H9 (cell line): ENCODE measurements at regions not wholly inside any gene's neighbourhood (a gene's known extent, or its start where the extent isn't known, plus 50 kb on each side); places are given as distances from the start of the nearest gene placed in this dataset.

Experiments used
- DNase-seq: peaks from one replicate; pipeline ENCODE4 v3.0.0-alpha.2; 2017
- H2AFZ ChIP-seq: one replicate; pipeline ENCODE4 v1.6.1; 2013; ENCODE audit warnings: mild to moderate bottlenecking, low read length, control low read depth, moderate library complexity
- H2AK5ac ChIP-seq: 2 replicates; pipeline ENCODE4 v1.6.1; 2013; ENCODE audit warnings: low read length, control low read depth, mixed read lengths; ENCODE audit not compliant: insufficient read length
- H2BK120ac ChIP-seq: one replicate; pipeline ENCODE4 v1.6.1; 2013; ENCODE audit warnings: low read depth, mild to moderate bottlenecking, low read length, control low read depth, inconsistent platforms; ENCODE audit not compliant: poor library complexity, severe bottlenecking
- H2BK12ac ChIP-seq: 2 replicates; pipeline ENCODE4 v1.6.1; 2013; ENCODE audit warnings: low read length, control low read depth, mixed read lengths, low read depth; ENCODE audit not compliant: insufficient read length
- H2BK15ac ChIP-seq: 2 replicates; pipeline ENCODE4 v1.6.1; 2013; ENCODE audit warnings: low read depth, low read length, control low read depth
- H2BK20ac ChIP-seq: one replicate; pipeline ENCODE4 v1.6.1; 2013; ENCODE audit warnings: low read depth, mild to moderate bottlenecking, low read length, control low read depth, inconsistent platforms; ENCODE audit not compliant: poor library complexity, severe bottlenecking
- H2BK5ac ChIP-seq: 2 replicates; pipeline ENCODE4 v1.6.1; 2013; ENCODE audit warnings: low read length, control low read depth, mixed read lengths; ENCODE audit not compliant: insufficient read length
- H3K14ac ChIP-seq: 2 replicates; pipeline ENCODE4 v1.6.1; 2013; ENCODE audit warnings: low read length, control low read depth; ENCODE audit not compliant: insufficient read depth
- H3K18ac ChIP-seq: 2 replicates; pipeline ENCODE4 v1.6.1; 2013; ENCODE audit warnings: low read depth, mild to moderate bottlenecking, mixed read lengths, low read length, control low read depth; ENCODE audit not compliant: insufficient read length
- H3K23ac ChIP-seq: 2 replicates; pipeline ENCODE4 v1.6.1; 2013; ENCODE audit warnings: low read length, control low read depth, mixed read lengths, low read depth; ENCODE audit not compliant: insufficient read length
- H3K23me2 ChIP-seq: 2 replicates; pipeline ENCODE4 v1.6.1; 2013; ENCODE audit warnings: low read depth, mild to moderate bottlenecking, mixed read lengths, low read length, control low read depth; ENCODE audit not compliant: insufficient read length, poor library complexity, severe bottlenecking
- H3K27ac ChIP-seq: 2 replicates; pipeline ENCODE4 v1.5.1; 2013; ENCODE audit warnings: low read length, control low read depth, mixed read lengths, low read depth; ENCODE audit not compliant: insufficient read length
- H3K27me3 ChIP-seq: 2 replicates; pipeline ENCODE4 v1.6.1; 2013; ENCODE audit warnings: low read length, control low read depth, inconsistent platforms; ENCODE audit not compliant: insufficient read depth
- H3K4ac ChIP-seq: 2 replicates; pipeline ENCODE4 v1.6.1; 2013; ENCODE audit warnings: low read depth, mild to moderate bottlenecking, control low read depth, inconsistent platforms, low read length, moderate library complexity
- H3K4me1 ChIP-seq: 2 replicates; pipeline ENCODE4 v1.6.1; 2013; ENCODE audit warnings: low read length, control low read depth, inconsistent platforms; ENCODE audit not compliant: insufficient read depth
- H3K4me2 ChIP-seq: 2 replicates; pipeline ENCODE4 v1.6.1; 2013; ENCODE audit warnings: low read length, control low read depth, mixed read lengths; ENCODE audit not compliant: insufficient read length, insufficient read depth
- H3K56ac ChIP-seq: 2 replicates; pipeline ENCODE4 v1.6.1; 2013; ENCODE audit warnings: low read depth, mild to moderate bottlenecking, mixed read lengths, low read length, control low read depth; ENCODE audit not compliant: insufficient read length
- H3K79me1 ChIP-seq: 2 replicates; pipeline ENCODE4 v1.6.1; 2013; ENCODE audit warnings: low read depth, mild to moderate bottlenecking, moderate library complexity, low read length, control low read depth, inconsistent platforms; ENCODE audit not compliant: insufficient read depth, poor library complexity, severe bottlenecking
- H3K79me2 ChIP-seq: 2 replicates; pipeline ENCODE4 v1.6.1; 2013; ENCODE audit warnings: low read length, control low read depth, inconsistent platforms; ENCODE audit not compliant: insufficient read depth
- H3K9ac ChIP-seq: 2 replicates; pipeline ENCODE4 v1.6.1; 2013; ENCODE audit warnings: low read length, control low read depth, mixed read lengths; ENCODE audit not compliant: insufficient read length; ENCODE audit errors: extremely low read depth
- H3K9me3 ChIP-seq: one replicate; pipeline ENCODE4 v1.6.1; 2013; ENCODE audit warnings: low read depth, low read length, inconsistent platforms; ENCODE audit not compliant: control insufficient read depth
- H3T11ph ChIP-seq: one replicate; pipeline ENCODE4 v1.6.1; 2013; ENCODE audit warnings: mild to moderate bottlenecking, low read length, control low read depth, inconsistent platforms
- H4K20me1 ChIP-seq: one replicate; pipeline ENCODE4 v1.6.1; 2013; ENCODE audit not compliant: control insufficient read depth, insufficient read length, insufficient read depth
- H4K5ac ChIP-seq: 2 replicates; pipeline ENCODE4 v1.6.1; 2013; ENCODE audit warnings: low read depth, mild to moderate bottlenecking, mixed read lengths, low read length, control low read depth; ENCODE audit not compliant: insufficient read length
- H4K8ac ChIP-seq: replicated peaks from 2 replicates; pipeline ENCODE4 v1.6.1; 2013; ENCODE audit warnings: low read length, control low read depth, mixed read lengths, low read depth; ENCODE audit not compliant: insufficient read length
- H4K91ac ChIP-seq: 2 replicates; pipeline ENCODE4 v1.6.1; 2013; ENCODE audit warnings: low read depth, mild to moderate bottlenecking, moderate library complexity, mixed read lengths, low read length, control low read depth; ENCODE audit not compliant: insufficient read length
- H3K27ac Mint-ChIP-seq, 3 experiments: 2 replicates in 2 of 3; 3 replicates in 1 of 3; pipeline ENCODE4 v1.8.0; 2020 to 2021; ENCODE audit warnings: mixed read lengths in 3 of 3, mild to moderate bottlenecking in 1 of 3, moderate library complexity in 1 of 3
- H3K27me3 Mint-ChIP-seq: 2 replicates; pipeline ENCODE4 v1.8.0; 2021; ENCODE audit warnings: low read depth, mild to moderate bottlenecking, moderate library complexity, mixed read lengths
- H3K36me3 Mint-ChIP-seq, 3 experiments: 2 replicates in 2 of 3; 3 replicates in 1 of 3; pipeline ENCODE4 v1.8.0; 2020 to 2021; ENCODE audit warnings: low read depth in 3 of 3, mixed read lengths in 3 of 3; ENCODE audit not compliant: insufficient read depth in 1 of 3
- H3K4me1 Mint-ChIP-seq, 2 experiments: 2 replicates each; pipeline ENCODE4 v1.8.0; 2020; ENCODE audit warnings: mixed read lengths in 2 of 2
- H3K4me3 Mint-ChIP-seq, 2 experiments: 2 replicates in 1 of 2; 3 replicates in 1 of 2; pipeline ENCODE4 v1.8.0; 2020 to 2021; ENCODE audit warnings: mild to moderate bottlenecking in 2 of 2, mixed read lengths in 2 of 2, moderate library complexity in 1 of 2
- H3K9me3 Mint-ChIP-seq, 2 experiments: 2 replicates in 1 of 2; 3 replicates in 1 of 2; pipeline ENCODE4 v1.8.0; 2020; ENCODE audit warnings: mild to moderate bottlenecking in 2 of 2, mixed read lengths in 2 of 2, moderate library complexity in 1 of 2
- WGBS: extraction: QIAGEN DNeasy Blood & Tissue Kit; methylation state at CpG from one replicate; pipeline ENCODE4 v1.1.7; 2013; ENCODE audit warnings: missing lambda C conversion rate, low lambda C conversion rate, mixed read lengths; ENCODE audit not compliant: insufficient read length; ENCODE audit errors: extremely low coverage; 5-methylcytosine and 5-hydroxymethylcytosine counted together
- TF ChIP-seq, protein P1 (sequence below): fragments of 200-600 bp; sonication (generic); conservative IDR thresholded peaks from 3 replicates; pipeline ENCODE4 v1.8.0; 2021; ENCODE audit warnings: antibody characterized with exemption, mild to moderate bottlenecking

DNA sequence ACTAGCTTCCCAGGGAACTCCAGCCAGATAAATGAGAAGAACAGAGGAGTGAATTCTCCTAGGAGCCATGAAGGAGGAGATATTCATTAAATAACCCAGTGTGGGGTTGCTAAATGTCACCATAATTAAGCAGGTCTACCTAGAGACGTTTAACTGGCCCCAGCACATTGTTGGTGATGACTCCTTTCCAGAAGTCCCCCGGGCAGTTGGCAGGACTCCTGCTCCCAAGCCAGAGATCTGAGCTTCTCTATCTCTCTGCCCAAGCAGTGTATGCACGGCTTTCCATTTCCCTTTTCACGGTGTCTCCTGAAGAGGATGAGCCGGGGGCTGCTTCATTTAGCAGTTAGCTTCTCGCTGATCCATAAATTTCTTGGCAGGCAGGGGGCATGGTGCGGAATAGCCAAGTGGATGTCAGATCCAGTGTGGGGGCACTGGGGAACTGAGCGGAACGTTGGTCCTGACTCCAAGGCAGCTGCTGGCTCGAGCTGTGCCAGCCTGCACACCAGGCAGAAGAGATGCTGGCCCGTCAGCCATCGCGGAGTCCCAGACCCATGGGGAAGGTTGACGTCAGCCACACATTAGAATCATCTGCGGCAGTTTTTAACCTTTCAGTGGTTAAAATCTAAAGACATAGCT lies 142.0 kb upstream of the NPY start:
- Histone ChIP-seq H3K4ac (no peak overlapping the region), H4K8ac (no peak overlapping the region), H4K5ac (no peak overlapping the region), H2AK5ac (no peak overlapping the region), H3K56ac (no peak overlapping the region), H3K23me2 (no peaks in the 10 kb centered on the region), H2BK120ac (no peak overlapping the region), H3K18ac (no peak overlapping the region), H3K4me2 (no peak overlapping the region), H3K9me3 (no peaks in the 10 kb centered on the region), H2BK5ac (no peak overlapping the region), H2AFZ (no peak overlapping the region), H2BK12ac (no peak overlapping the region), H3T11ph (no peak overlapping the region), H3K27me3 (no peaks in the 10 kb centered on the region), H4K91ac (no peak overlapping the region), H3K4me1 (no peaks in the 10 kb centered on the region), H2BK20ac (no peak overlapping the region), H2BK15ac (no peak overlapping the region), H3K27ac (no peak overlapping the region), H3K23ac (no peak overlapping the region), H3K79me1 (no peaks in the 10 kb centered on the region), H4K20me1 (no peaks in the 10 kb centered on the region), H3K14ac (no peak overlapping the region), H3K79me2 (no peaks in the 10 kb centered on the region), H3K9ac (no peak overlapping the region)
- Mint-ChIP-seq H3K27ac (no peak overlapping the region), H3K9me3 (no peaks in the 10 kb centered on the region), H3K4me3 (no peak overlapping the region), H3K27me3 (peaks cover 3% of the 10 kb centered on the region), H3K4me1 (peaks cover 3 to 12% of the 10 kb centered on the region in 2 experiments; a peak in 1 of 4 replicates), H3K36me3 (no peaks in the 10 kb centered on the region)
- TF ChIP-seq, protein P1, sequence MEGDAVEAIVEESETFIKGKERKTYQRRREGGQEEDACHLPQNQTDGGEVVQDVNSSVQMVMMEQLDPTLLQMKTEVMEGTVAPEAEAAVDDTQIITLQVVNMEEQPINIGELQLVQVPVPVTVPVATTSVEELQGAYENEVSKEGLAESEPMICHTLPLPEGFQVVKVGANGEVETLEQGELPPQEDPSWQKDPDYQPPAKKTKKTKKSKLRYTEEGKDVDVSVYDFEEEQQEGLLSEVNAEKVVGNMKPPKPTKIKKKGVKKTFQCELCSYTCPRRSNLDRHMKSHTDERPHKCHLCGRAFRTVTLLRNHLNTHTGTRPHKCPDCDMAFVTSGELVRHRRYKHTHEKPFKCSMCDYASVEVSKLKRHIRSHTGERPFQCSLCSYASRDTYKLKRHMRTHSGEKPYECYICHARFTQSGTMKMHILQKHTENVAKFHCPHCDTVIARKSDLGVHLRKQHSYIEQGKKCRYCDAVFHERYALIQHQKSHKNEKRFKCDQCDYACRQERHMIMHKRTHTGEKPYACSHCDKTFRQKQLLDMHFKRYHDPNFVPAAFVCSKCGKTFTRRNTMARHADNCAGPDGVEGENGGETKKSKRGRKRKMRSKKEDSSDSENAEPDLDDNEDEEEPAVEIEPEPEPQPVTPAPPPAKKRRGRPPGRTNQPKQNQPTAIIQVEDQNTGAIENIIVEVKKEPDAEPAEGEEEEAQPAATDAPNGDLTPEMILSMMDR, result no peak
- no CpG with 5 or more reads among the region's 15 CpGs for WGBS
- DNase-seq, result no peak
